NT2/D1 (cell line): ENCODE measurements at regions not wholly inside any gene's neighbourhood (a gene's known extent, or its start where the extent isn't known, plus 50 kb on each side); places are given as distances from the start of the nearest gene placed in this dataset.

ENCODE experiments used
- DNase-seq: peaks from one replicate; pipeline ENCODE4 v3.0.0-alpha.2; 2011; ENCODE audit warnings: low read depth, low spot score
- H3K27me3 ChIP-seq: 2 replicates; pipeline ENCODE4 v1.6.0; 2011; ENCODE audit warnings: mild to moderate bottlenecking; ENCODE audit not compliant: insufficient read length, insufficient read depth
- H3K36me3 ChIP-seq: 2 replicates; pipeline ENCODE4 v1.6.1; 2011; ENCODE audit warnings: mild to moderate bottlenecking, low read length, mixed read lengths; ENCODE audit not compliant: insufficient read depth, insufficient read length
- H3K4me1 ChIP-seq: 2 replicates; pipeline ENCODE4 v1.5.1; 2011; ENCODE audit not compliant: insufficient read depth, insufficient read length
- H3K4me3 ChIP-seq: 2 replicates; pipeline ENCODE4 v1.5.1; 2011; ENCODE audit warnings: low read depth; ENCODE audit not compliant: insufficient read length
- H3K9ac ChIP-seq: 2 replicates; pipeline ENCODE4 v1.6.0; 2011; ENCODE audit warnings: low read depth; ENCODE audit not compliant: insufficient read length
- H3K9me3 ChIP-seq: 2 replicates; pipeline ENCODE4 v1.5.1; 2011; ENCODE audit warnings: mild to moderate bottlenecking, low read length; ENCODE audit not compliant: insufficient read depth
- SUZ12 ChIP-seq: IDR thresholded peaks from 2 replicates; pipeline ENCODE4 v1.6.1; 2011; ENCODE audit not compliant: insufficient read length, insufficient read depth; ENCODE audit errors: extremely low read depth
- YY1 ChIP-seq: IDR thresholded peaks from 2 replicates; pipeline ENCODE4 v1.6.1; 2011; ENCODE audit not compliant: insufficient read length, insufficient read depth
- ZNF274 ChIP-seq: IDR thresholded peaks from 2 replicates; pipeline ENCODE4 v1.6.1; 2011; ENCODE audit warnings: mild to moderate bottlenecking, low read depth, low read length

DNA sequence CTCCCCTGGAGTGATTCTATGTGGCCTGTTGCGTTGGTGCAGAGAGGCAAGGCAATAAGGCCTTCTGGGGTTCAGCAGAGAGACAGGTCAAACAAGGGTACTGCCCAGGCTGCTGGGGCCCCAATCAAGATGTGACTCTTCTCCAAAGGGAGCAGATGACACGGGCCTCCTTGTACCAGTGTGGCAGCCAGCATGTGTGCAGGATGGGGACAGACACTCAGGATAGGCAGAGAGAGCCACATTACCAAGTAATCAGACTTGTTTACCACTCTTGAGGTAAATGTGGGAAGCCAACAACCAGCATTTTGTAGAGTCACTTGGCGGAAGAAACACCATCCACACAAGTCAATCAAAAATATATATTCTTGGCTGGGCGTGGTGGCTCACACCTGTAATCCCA, 95.3 kb upstream of the DLG1 start:
- TF ChIP-seq ZNF274 (no peak), YY1 (no peak), SUZ12 (no peak)
- no peak for DNase-seq
- peaks cover 12% of the 10 kb centered on the region for H3K9me3 ChIP-seq
- no peak overlapping the region for H3K9ac ChIP-seq
- H3K36me3 ChIP-seq = no peaks in the 10 kb centered on the region
- no peak overlapping the region for H3K4me3 ChIP-seq
- no peaks in the 10 kb centered on the region for H3K4me1 ChIP-seq
- no peaks in the 10 kb centered on the region for H3K27me3 ChIP-seq

- DNase-seq = no peak
- Histone ChIP-seq H3K9ac (no peak overlapping the region), H3K36me3 (no peaks in the 10 kb centered on the region), H3K27me3 (no peaks in the 10 kb centered on the region), H3K4me3 (no peak overlapping the region), H3K4me1 (no peaks in the 10 kb centered on the region), H3K9me3 (peaks cover 20% of the 10 kb centered on the region)
- TF ChIP-seq ZNF274 = no peak
- TF ChIP-seq YY1 = no peak
- TF ChIP-seq SUZ12 = no peak
Observed at GRCh38 chr3:197392961-197393360, 94.5 kb upstream of the DLG1 start.

- no peaks in the 10 kb centered on the region for H3K27me3 ChIP-seq
- H3K36me3 ChIP-seq = no peaks in the 10 kb centered on the region
- no peak overlapping the region for H3K9ac ChIP-seq
- H3K9me3 ChIP-seq = peaks cover 22% of the 10 kb centered on the region
- TF ChIP-seq YY1 = no peak
- no peak for TF ChIP-seq SUZ12
- no peak for TF ChIP-seq ZNF274
- H3K4me3 ChIP-seq = no peak overlapping the region
- no peak for DNase-seq
- peaks cover 3% of the 10 kb centered on the region for H3K4me1 ChIP-seq
Observed at GRCh38 chr3:197381371-197381770, 83.0 kb upstream of the DLG1 start.

DNA sequence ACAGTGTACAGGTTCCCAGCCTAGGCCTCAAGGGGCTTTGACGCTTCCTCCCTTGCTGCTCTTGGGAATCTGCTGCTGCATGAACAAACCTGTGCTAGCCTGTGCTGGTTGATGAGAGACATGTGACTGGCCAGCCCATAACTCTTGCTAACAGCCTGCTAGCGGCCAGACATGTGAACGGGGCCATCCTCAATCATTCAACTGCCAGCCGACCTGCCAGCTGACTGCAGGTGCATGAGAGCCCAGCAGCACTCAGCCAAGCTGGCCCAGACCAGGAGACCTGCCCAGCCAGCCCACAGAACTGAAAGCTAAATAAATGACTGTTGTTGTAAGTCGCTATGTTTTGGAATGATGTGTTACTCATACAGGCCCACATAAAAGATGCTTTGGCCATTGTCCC, 82.4 kb upstream of the DLG1 start:
- H3K9me3 ChIP-seq = peaks cover 16% of the 10 kb centered on the region
- DNase-seq = no peak
- H3K36me3 ChIP-seq = no peaks in the 10 kb centered on the region
- no peak overlapping the region for H3K4me3 ChIP-seq
- peaks cover 3% of the 10 kb centered on the region for H3K4me1 ChIP-seq
- H3K27me3 ChIP-seq = no peaks in the 10 kb centered on the region
- no peak overlapping the region for H3K9ac ChIP-seq
- no peak for TF ChIP-seq ZNF274
- TF ChIP-seq SUZ12 = no peak
- no peak for TF ChIP-seq YY1

GRCh38 chr3:197378985-197379718, 80.7 kb upstream of the DLG1 start:
- H3K9ac ChIP-seq = no peak overlapping the region
- H3K9me3 ChIP-seq = peaks cover 4% of the 10 kb centered on the region; the same call in 1 of the 2 replicates
- no peaks in the 10 kb centered on the region for H3K27me3 ChIP-seq
- peaks cover 3% of the 10 kb centered on the region for H3K4me1 ChIP-seq
- H3K4me3 ChIP-seq = no peak overlapping the region
- DNase-seq = no peak
- H3K36me3 ChIP-seq = no peaks in the 10 kb centered on the region
- TF ChIP-seq YY1 (no peak), SUZ12 (no peak), ZNF274 (no peak)

DNA sequence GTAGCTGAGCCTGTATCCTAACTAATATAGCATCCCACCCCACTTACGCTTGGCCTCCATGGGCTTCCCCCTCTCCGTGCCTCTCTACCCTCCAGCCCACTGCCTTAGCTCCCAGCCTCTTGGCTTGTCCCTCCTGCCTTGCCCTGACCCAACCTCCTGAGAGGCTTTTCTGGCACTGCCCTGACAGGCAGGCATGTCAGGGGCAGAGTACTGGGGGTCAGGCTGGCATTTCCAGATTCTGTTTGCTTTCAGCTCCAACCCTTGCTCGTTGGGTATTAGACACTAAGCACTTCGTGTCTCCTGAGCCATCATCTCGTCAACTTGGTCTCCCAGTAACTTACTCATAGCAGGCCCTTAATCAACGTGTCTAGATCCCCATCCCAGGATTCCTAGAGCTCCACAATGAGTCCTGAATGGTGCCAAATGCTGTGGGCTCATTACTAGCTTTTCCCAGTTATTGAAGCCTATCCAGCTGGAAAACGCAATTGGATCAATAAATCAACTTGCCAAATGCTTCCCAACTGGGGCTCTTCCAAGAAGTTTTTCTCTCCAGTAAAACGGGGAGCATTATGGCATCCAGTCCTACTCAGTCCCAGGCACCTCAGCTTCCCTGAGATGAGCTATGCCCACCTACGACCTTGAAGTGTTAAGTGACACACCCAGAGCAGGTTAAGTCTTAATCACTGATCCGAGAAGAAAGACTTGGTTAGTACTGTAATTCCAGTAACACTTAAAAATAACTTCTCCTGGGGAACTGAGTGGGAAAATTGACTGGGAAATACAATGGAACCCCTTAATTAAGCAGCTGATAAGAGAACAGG, 78.5 kb upstream of the DLG1 start:
- no peak for DNase-seq
- Histone ChIP-seq H3K4me3 (no peak overlapping the region), H3K9ac (no peak overlapping the region), H3K36me3 (no peaks in the 10 kb centered on the region), H3K27me3 (no peaks in the 10 kb centered on the region), H3K9me3 (no peaks in the 10 kb centered on the region), H3K4me1 (peaks cover 9% of the 10 kb centered on the region)
- TF ChIP-seq ZNF274 = no peak
- no peak for TF ChIP-seq SUZ12
- no peak for TF ChIP-seq YY1

DNA sequence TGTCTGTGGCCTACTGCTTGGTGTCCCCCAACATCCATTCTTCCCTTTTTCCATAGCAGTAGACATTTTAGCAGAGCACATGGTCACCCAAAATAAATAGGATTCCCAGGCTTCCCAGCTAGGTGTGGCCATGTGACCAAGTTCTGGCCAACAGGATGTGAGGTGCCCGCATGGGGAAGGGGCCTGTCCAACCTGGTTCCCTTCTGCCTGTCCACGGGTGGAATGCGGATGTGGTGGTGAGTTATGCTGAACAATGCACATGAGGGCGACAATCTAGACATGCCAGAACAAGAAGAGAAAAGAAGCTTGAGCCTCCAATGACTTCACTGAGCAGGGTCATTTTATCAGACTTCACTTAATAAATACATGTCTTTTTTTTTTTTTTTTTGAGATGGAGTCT, 77.6 kb upstream of the DLG1 start:
- Histone ChIP-seq H3K4me3 (no peak overlapping the region), H3K9me3 (no peaks in the 10 kb centered on the region), H3K4me1 (peaks cover 10% of the 10 kb centered on the region), H3K36me3 (no peaks in the 10 kb centered on the region), H3K27me3 (no peaks in the 10 kb centered on the region), H3K9ac (no peak overlapping the region)
- no peak for DNase-seq
- no peak for TF ChIP-seq YY1
- TF ChIP-seq SUZ12 = no peak
- TF ChIP-seq ZNF274 = no peak
